ENCODE measurements at regions not wholly inside any gene's neighbourhood (a gene's known extent, or its start where the extent isn't known, plus 50 kb on each side); places are given as distances from the start of the nearest gene placed in this dataset.

- ATAC-seq (ENCODE audit: low read depth) (no peak), DNase-seq (no peak)
- TF ChIP-seq CTCF (IDR thresholded peaks at IDR 0.05) (no peak), EZH2 (IDR thresholded peaks at IDR 0.05; ENCODE audit: borderline replicate concordance, insufficient read depth, low read depth, low read length, poor library complexity, severe bottlenecking) (no peak)
- intact Hi-C loops (cut with micrococcal nuclease), result no loop called here
- Mint-ChIP-seq H3K4me3 (no peak overlapping the region), H3K27me3 (peaks cover 6% of the 10 kb centered on the region), H3K27ac (no peak overlapping the region), H3K4me1 (no peaks in the 10 kb centered on the region), H3K9me3 (ENCODE audit: insufficient read depth) (no peaks in the 10 kb centered on the region)
- Histone ChIP-seq H3K4me1 (ENCODE audit: control insufficient read depth in 2 of 2, insufficient read depth in 2 of 2, low read length in 2 of 2) (no peaks in the 10 kb centered on the region), H3K27me3 (replicated peaks in 1 of 4; ENCODE audit: control extremely low read depth in 1 of 4, control insufficient read depth in 3 of 4, insufficient read depth in 4 of 4, low read length in 3 of 4) (peaks cover 0 to 3% (median 0%) of the 10 kb centered on the region in 4 experiments), H4K20me1 (ENCODE audit: control insufficient read depth, insufficient read depth, low read length, poor library complexity, severe bottlenecking) (no peaks in the 10 kb centered on the region), H3K36me3 (replicated peaks in 1 of 2; ENCODE audit: control extremely low read depth in 1 of 2, control insufficient read depth in 1 of 2, extremely low read depth in 1 of 2, insufficient read depth in 2 of 2, low read length in 1 of 2) (no peaks in the 10 kb centered on the region), H2AFZ (ENCODE audit: insufficient read depth, low read depth, low read length, poor library complexity, severe bottlenecking) (no peak overlapping the region), H3K27ac (ENCODE audit: low read length in 2 of 2) (no peak overlapping the region), H3K79me2 (ENCODE audit: control insufficient read depth, insufficient read depth, low read length) (no peaks in the 10 kb centered on the region), H3K4me3 (ENCODE audit: control extremely low read depth in 1 of 5, extremely low read depth in 1 of 5, insufficient read depth in 1 of 5, low read depth in 2 of 5, low read length in 4 of 5) (no peak overlapping the region), H3K4me2 (replicated peaks; ENCODE audit: low read depth, low read length, poor library complexity, severe bottlenecking) (no peak overlapping the region), H3K9me3 (ENCODE audit: control extremely low read depth in 1 of 3, control insufficient read depth in 2 of 3, insufficient read depth in 1 of 3, low read length in 2 of 3) (peaks cover 0 to 3% (median 0%) of the 10 kb centered on the region in 3 donors), H3K9ac (ENCODE audit: low read length) (no peak overlapping the region)
- WGBS (ENCODE audit: insufficient coverage), result 67% methylated on average over 1 of the region's 1 CpG
- POLR2A ChIA-PET, result no interaction called here
- CTCF ChIA-PET, result no interaction called here
Observed at GRCh38 chr10:58965855-58966254, 210.6 kb upstream of the PHYHIPL start.

- POLR2A ChIA-PET, result no interaction called here
- Histone ChIP-seq H3K4me2 (replicated peaks; ENCODE audit: low read depth, low read length, poor library complexity, severe bottlenecking) (no peak overlapping the region), H2AFZ (ENCODE audit: insufficient read depth, low read depth, low read length, poor library complexity, severe bottlenecking) (no peak overlapping the region), H3K79me2 (ENCODE audit: control insufficient read depth, insufficient read depth, low read length) (no peaks in the 10 kb centered on the region), H3K27ac (ENCODE audit: low read length in 2 of 2) (no peak overlapping the region), H3K27me3 (replicated peaks in 1 of 4; ENCODE audit: control extremely low read depth in 1 of 4, control insufficient read depth in 3 of 4, insufficient read depth in 4 of 4, low read length in 3 of 4) (peaks cover 0 to 3% (median 0%) of the 10 kb centered on the region in 4 experiments), H3K9me3 (ENCODE audit: control extremely low read depth in 1 of 3, control insufficient read depth in 2 of 3, insufficient read depth in 1 of 3, low read length in 2 of 3) (peaks cover 0 to 3% (median 0%) of the 10 kb centered on the region in 3 donors), H3K4me1 (ENCODE audit: control insufficient read depth in 2 of 2, insufficient read depth in 2 of 2, low read length in 2 of 2) (no peaks in the 10 kb centered on the region), H3K36me3 (replicated peaks in 1 of 2; ENCODE audit: control extremely low read depth in 1 of 2, control insufficient read depth in 1 of 2, extremely low read depth in 1 of 2, insufficient read depth in 2 of 2, low read length in 1 of 2) (no peaks in the 10 kb centered on the region), H3K4me3 (ENCODE audit: control extremely low read depth in 1 of 5, extremely low read depth in 1 of 5, insufficient read depth in 1 of 5, low read depth in 2 of 5, low read length in 4 of 5) (no peak overlapping the region), H4K20me1 (ENCODE audit: control insufficient read depth, insufficient read depth, low read length, poor library complexity, severe bottlenecking) (no peaks in the 10 kb centered on the region), H3K9ac (ENCODE audit: low read length) (no peak overlapping the region)
- intact Hi-C loops (cut with micrococcal nuclease), result no loop called here
- DNase-seq, result no peak
- Mint-ChIP-seq H3K27me3 (peaks cover 4% of the 10 kb centered on the region), H3K27ac (no peak overlapping the region), H3K9me3 (ENCODE audit: insufficient read depth) (no peaks in the 10 kb centered on the region), H3K4me1 (no peaks in the 10 kb centered on the region), H3K4me3 (no peak overlapping the region)
- TF ChIP-seq EZH2 (IDR thresholded peaks at IDR 0.05; ENCODE audit: borderline replicate concordance, insufficient read depth, low read depth, low read length, poor library complexity, severe bottlenecking) (no peak), CTCF (IDR thresholded peaks at IDR 0.05) (no peak)
- ATAC-seq (ENCODE audit: low read depth), result no peak
- CTCF ChIA-PET, result no interaction called here
- WGBS (ENCODE audit: insufficient coverage), result 19% methylated on average over 14 of the region's 19 CpGs
Observed at GRCh38 chr10:58967551-58968388, 208.7 kb upstream of the PHYHIPL start.

All from B cell (primary cell).